ENCODE measurements at regions not wholly inside any gene's neighbourhood (a gene's known extent, or its start where the extent isn't known, plus 50 kb on each side); places are given as distances from the start of the nearest gene placed in this dataset.
"Not testable (repeated sequence)": the region's sequence is repeated elsewhere in the genome, so short reads cannot be mapped to it uniquely, and the experiment has no call there.

DNA sequence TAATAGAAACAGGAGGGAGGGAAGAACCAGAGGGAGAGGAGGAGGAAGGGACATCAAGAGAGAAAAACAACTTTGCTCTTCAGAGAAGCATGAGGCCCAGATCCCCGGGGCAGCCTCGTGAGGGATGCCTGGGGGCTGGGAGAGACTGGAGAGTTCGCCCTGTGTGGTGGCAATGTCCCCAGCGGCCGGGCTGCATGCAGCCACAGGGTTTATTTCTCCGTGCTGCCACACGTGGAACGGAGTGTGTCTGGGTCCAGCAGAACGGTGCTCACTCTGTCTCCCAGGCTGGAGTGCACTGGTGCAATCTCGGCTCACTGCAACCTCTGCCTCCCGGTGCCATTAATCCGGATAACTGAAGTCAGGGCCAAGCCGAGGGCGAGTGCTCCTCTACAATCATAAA lies 257.7 kb downstream of the ACTR3B start:
- DNase-seq, result no peak

DNA sequence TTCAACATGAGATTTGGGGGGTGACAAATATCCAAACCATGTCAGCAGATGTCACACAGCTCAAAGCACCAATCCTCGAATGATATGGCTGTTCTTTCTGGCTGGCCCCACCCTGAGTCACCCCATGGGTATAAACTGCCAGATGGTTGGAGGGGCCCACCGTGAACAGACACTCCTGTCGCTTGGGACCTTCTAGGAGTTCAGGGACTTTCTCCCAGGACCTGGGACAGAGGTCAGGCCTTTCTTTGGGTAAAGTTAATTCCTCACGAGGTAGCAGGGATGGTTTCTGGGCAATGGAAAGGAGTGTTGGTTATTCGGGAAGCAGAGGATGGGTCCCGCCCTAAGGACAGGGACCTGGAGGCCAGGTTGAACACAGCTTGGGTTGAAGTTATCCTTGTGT lies 262.0 kb downstream of the ACTR3B start:
- DNase-seq, result no peak

DNA sequence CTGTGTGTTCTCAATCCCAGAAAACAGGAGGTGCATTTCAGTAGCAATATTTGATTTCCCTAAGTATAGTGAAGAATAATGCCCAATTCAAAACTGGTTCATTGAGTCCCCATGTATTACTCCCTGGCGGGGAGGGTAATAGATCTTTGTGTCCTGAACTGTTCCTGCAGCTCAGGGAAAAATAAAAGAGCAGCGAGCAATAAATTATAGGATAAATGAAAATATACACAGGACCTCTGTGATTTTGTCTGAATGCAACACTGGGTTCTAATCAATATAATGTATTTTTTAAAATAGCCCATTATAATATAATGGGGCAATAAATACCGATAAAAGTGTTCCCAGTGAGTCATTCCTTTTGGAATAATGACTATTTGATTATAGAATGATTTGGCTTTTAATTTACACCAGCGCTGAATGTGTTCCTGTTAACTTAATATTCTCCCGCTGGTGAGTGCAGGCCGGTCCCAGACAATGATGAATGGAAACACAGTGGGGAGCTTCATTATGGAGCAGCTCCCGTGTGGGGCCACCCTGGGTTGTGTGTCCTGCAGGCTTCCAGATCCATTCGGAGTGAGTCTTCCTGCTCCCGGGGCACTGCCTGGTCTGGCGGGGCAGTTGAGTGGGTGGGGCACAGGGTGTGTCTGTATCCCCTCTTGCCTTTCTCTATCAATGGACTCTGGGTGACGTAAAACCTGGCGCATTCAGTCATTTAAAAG lies 263.1 kb downstream of the ACTR3B start:
- no peak for DNase-seq

DNA sequence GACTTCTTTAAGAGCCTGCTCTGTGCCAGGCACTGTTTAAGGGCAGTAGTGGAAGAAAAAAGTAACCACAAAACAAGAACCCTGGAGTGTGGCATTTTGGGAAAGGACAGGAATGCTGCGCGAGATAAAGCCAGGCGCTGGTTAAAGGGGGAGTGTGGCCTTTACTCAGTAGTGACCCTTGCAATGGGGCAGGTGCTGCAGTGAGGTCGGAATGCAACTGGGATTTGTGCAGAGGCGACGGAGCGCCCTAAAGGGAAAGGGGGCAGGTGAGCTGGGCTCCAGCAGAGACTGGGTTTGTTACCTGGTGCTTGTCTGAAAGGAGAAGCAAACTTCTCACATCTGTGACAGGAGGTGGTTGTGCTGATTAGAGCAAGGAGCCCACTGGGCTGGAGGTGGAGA lies 263.6 kb downstream of the ACTR3B start:
- DNase-seq, result no peak

DNA sequence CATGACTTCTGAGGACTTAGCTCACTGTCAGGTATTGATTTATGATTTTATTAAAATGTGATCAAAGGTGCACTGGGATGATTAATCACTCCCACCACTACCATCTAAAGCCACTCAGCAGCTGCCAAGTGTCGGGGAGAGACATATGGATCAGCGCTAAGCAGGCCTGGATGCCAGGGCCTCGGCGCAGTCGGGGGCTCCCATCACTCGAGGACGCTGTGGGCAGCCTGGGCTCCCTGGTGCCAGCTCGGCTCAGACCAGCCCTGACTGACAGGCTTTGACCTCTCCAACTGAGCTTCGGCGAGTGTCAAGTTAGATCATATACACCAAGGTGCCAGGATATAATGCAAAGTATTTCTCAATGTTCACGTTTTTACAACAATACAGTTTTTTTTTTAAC lies 267.7 kb downstream of the ACTR3B start:
- DNase-seq, result no peak

DNA sequence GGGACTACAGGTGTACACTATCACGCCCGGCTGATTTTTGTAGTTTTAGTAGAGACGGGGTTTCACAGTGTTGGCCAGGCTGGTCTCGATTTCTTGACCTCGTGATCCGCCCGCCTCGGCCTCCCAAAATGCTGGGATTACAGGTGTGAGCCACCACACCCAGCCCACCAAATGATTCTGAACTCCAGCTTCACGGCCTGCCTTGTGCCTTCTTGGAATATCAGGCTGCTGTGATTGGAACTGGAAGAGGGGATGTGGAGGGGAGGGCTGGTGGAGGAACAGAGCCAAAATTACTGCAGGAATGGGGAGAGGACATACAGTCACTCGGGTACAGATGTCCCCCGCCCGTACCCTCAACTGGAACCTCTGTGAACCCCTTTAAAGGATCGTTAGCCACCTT lies 268.4 kb downstream of the ACTR3B start:
- no peak for DNase-seq

DNA sequence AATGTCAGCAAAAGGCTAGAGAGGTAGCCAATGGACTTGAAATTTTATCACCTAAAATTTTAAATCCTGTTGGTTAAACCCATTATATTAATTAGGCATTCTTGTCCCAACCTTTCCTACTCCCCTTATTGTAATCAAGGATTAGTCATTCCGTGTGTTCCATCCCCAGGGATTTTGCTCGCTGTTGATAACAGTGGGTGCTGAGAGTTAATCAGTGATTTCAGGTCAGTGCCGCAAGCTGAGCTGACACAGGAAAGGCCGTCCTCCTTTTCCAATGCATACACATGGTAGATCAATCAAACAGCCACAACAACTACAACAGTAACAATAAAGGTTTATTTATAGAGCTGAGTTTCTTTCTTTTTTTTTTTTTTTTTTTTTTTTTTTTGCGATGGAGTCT lies 271.4 kb downstream of the ACTR3B start:
- no peak for DNase-seq

DNA sequence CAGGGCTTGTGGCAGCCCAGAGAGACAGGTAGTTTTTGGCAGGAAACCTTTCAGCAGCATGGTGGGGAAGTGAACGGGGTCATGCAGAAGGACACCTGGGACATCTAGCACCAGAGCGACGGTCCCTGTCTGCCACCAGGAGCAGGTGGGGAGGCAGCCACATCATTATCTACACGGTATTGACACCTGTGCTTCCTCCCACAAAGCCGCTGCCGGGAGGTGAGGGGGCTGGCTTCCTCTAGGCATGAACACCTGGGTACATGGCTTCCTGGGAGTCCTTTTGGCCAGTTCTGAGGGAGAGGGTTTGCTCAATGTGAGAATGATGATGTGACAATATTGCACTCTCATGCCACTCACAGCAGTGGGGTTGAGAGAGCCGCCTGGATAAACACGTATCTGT lies 275.2 kb downstream of the ACTR3B start:
- DNase-seq, result no peak

DNA sequence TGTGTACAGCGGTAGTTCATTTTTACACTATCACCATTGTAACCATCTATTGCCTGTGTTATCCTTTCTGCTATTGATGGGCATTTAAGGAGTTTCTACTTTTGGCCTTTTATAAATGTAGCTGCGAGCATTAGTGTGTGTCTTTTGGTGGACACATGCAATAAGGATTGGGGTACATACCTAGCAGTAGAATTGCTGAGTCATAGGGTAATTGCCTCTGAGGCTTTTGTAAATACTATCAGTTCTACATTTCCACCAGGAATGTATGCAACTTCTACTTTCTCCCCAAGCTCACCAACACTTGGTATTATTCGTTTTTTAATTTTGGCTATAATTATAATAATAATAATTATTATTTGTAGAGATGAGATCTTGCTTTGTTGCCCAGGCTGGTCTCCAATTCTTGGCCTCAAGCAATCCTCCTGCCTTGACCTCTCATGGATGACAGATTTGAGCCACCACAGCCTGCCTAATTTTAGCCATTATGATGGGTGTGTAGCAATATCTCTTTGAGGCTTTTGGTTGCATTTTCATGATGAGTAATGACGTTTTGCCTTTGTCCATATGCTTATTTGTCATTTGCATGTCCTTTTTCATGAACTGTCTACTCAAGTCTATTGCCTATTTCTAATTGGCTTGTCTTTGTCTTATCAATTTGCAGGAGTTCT lies 277.0 kb downstream of the ACTR3B start:
- no peak for DNase-seq

DNA sequence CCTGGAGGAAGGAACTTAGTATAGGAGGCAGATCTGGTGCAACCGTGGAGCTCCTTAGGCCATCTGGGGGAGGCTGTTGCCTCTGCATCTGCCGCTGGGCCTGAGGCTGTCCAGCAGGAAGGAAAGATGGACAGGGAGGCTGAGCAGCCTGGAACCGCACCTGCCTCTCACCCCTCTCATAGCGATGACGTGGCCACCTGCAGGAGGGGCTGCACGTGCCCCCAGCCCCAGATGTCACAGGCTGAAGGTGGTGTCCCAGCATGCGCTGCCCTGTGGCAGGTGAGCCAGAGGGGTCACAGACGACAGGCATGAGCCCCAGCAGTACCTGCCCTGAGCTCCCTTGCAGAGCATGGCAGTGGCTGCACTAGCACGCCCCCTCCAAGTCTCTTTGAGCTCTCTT lies 283.9 kb downstream of the ACTR3B start:
- no peak for DNase-seq

DNA sequence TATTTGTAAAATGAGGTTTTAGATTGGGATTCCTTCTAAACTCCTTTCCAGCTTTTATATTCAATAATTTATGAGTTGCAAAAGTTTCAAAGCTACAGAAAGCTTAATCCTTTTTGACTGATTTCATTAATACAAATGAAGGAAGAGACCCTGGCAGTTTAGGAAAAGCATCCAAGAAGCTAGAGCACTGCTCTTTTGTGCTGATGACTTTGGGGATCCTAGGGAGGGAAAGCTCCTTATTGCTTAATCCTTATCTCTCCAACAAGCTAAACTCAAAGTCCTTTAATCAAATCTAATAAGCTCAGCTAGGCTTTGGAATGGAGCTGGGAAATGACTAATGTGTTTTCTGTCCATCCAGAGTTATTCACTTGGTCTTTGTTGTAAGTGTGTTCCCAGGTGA lies 285.4 kb downstream of the ACTR3B start:
- DNase-seq, result no peak

DNA sequence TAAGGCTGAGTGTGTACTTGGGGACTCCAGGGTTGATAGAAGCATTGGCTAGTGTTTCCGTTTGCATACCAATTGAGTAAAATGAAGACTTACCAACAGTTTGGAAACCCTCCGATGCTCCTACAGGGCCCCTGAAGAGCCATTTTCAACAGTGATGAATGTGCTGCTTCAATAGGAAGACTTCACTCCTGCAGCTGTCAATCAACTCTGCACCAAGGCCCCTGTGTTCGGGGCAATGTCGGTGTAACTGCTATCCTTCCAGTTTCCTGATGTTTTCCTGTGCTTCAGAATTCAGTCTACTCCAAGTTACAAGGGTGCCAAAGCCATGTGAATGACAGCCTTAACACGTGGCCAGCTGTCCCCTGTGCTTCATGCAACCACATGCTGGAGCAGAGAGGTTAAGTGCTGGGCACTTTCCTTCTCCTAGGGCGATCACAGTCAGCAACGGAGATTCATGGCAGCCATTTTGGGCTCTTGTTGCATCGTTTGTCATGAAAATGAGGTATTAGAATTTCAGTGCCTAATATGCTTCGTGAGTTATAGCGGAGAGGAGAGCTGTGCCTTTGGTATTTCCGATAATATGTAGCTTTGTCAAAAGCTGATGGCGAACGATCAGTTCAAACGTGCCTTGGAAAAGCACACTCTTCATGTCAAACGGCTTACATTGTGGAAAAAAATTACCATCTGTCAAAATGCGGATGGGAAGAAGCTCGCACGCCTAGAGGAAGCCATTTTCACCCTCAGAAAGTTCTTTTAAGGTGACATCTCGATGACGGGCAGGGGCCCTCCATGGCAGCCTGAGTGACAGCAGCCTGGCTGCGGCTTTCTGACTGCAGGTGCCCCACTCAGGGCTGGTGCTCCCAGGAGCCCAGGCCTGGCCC lies 287.8 kb downstream of the ACTR3B start:
- no peak for DNase-seq

DNA sequence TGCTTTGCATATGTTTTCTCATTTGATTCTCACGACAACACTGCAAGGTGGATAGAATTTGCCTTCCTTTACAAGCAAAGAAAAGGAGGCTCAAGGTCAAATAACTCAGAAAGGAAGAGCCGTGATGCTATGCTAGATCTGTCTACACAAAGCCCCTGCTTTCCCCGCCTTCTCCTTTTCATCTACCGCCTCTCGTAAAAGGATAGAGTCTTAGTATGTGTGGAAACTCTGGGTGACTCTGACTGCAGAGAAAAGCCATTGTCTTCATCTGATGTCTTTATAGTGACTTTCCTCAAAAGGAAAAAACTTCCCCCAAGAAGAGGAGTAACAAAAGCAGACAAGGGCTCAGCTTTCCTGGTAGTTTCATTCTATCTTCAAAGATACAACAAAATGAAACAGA lies 292.7 kb downstream of the ACTR3B start:
- DNase-seq, result no peak

DNA sequence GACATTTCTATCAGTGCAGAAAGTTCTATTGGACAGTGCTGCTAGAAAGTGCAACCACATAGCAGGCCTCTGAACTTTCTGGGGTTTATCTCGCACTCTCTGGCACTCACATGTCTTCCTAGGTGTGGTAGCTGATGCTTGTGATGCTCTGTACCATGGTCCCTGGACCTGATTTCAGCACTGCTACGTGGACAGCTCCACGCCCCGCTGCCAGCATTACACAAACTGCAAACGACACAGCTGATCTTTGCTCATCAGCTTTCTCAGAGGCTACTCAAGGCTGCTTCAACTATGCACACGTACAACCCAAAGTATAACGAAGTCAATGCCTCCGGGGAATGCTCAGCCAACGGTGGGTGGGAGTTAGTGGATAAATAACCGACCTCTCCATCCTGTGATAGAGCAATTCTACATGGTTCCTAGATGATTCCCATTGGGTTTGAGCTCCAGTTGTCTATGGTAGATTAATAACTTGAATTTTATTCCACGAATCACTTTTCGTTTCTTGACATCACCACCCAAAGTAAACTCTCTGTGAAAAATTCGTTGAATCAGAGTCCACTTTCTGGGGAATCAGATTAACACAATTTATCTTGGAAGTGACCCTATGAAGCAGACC lies 302.5 kb downstream of the ACTR3B start:
- DNase-seq, result no peak

DNA sequence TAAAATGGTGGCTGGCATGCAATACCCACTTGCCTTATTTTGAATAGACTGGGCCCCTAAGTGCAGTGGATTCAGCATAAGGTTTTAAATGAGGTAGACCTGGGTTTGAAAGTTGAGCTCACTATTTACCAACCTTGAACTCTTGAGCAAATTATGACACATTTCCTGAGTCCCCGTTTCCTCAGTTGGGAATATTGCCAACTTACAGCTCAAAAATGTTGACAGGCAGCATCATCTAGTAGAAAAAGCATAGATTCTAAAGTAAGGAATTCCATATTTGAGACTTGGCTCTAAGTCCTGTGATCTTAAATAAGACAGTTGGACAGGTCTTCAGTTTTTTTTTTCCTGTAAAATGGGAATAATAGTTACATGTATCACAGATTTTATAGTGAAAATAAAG lies 305.5 kb downstream of the ACTR3B start:
- no peak for DNase-seq

DNA sequence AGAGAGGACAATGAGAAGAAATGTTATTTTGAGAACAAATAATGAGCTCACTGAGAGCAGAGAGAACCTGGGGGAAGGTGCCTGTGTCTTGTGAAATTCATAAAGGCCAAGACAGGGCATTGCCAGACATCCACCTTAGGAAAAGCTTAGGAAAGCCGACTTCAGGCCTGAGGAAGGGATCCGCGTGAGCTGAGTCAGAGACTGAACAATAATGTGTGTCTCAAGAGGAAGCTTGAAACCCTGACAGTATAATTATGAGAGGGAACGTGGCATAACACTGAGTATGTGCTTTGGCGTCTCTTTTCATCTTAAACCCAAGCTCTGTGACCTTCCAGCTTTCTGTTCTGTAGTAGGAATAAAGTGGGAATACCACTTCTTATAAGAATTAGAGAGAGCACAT lies 307.2 kb downstream of the ACTR3B start:
- DNase-seq, result no peak

DNA sequence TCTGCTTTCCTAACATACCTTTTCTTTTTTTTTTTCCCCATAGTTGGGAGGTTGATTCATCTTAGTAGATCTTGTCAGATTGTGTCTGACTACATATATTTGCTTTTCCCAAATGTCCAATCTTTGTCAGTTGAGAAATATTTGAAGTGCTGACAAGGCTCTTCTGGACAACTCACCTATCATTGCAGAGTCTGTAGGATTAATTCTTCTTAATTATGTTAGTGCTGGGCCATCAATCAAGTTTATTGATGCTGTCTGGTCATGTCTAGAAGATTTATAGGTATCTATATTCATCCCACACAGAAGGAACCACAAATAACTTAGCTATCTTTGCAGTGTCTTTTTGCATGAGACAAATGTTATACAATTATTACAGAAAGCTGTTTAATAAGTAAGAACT lies 310.6 kb downstream of the ACTR3B start:
- DNase-seq, result no peak

DNA sequence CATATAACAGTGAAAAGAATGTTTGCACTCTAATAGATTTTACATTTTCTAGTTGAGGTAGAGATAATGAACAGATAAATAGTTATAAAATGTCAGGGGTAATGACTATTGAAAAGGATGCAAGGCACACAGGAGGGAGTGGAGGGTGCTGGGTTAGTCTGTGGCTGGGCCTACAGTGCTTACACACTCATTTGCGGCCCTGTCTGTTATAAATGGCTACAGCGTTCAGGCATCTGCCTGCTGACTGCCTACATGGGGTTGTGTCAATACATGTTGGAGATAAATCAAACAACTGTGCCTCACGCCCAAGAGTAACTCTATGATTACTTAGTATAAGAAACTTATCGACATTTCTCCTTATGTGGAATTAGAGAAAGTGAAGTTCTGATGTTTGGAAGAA lies 313.3 kb downstream of the ACTR3B start:
- DNase-seq, result no peak

DNA sequence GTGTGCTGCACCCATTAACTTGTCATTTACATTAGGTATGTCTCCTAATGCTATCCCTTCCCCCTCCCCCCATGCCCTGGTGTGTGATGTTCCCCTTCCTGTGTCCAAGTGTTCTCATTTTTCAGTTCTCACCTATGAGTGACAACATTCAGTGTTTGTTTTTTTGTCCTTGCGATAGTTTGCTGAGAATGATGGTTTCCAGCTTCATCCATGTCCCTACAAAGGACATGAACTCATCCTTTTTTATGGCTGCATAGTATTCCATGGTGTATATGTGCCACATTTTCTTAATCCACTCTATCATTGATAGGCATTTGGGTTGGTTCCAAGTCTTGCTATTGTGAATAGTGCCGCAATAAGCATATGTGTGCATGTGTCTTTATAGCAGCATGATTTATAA lies 316.7 kb downstream of the ACTR3B start:
- DNase-seq, result not testable (repeated sequence)

DNA sequence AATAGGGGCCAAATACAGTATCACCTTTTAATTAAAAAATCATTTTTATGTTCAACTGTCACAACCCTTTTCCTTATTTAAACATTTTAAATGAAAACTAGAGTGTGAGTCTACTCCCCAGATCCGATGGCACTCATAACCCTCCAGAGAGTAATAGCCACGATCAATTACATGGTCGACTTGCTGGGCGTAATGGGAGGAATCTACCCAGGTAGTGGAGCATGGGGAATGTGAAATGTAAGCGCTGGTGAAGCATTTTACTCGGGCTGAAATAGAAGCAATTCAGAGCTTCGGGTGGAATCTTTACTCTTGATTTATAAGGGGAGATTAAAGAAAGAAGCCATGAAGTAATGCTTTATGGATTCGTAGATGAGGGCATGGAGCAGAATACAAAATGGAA lies 321.9 kb downstream of the ACTR3B start:
- no peak for DNase-seq

DNA sequence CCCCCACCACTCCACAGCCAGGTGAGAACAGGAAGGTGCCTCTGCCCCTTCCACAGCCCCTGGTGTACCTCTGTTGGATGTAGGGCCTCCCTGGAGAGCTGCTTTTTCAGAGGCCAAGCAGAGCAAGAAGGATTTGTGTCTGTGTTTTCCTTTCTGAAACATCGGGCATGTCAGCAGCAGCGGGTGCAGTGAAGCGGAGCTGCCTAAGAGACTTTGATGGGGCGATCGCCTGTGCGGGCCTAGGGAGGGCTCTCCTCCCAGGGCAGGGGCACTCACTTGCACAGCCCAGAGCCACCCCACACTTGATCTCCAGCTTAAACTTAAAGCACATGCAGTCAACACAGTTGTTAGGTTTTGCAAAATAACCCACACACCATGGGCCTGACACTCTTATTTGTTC lies 324.7 kb downstream of the ACTR3B start:
- no peak for DNase-seq

DNA sequence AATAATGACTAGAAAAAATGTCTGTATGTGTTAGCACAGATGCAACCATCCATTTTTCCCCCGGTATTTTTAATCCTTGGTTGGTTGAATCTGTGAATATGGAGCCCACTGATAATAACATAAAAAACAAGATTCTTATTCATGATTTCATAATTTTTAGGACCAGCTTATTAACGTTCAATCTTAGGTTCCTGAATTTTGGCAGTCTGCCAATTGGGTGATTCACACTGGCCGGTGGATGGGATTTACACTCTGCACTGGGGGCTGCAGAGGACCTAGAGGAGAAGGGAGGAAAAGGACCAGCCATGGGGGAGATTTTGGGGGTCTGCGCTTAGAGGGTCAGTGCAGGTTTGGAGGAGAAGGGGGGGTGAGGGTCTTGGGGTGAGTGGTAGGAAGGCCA lies 327.9 kb downstream of the ACTR3B start:
- no peak for DNase-seq

DNA sequence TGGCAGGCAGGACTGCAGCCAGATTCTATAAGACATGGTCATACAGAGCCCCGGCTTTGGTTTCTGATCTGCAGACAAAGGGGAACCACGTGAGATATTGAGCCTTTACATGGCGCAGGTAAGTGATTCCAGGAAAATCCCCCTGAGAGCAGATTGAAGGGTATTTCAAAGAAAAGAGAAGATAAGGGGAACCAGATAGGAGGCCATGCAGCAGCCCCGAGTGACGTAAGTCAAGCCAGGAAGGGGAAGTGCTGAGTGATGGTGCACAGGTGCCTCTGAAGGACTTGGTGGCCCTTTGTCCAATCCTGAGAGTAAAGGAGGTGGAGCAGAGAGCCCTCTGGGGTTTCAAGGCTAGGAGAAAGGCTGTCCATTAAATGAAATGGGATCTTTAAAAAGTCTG lies 329.0 kb downstream of the ACTR3B start:
- DNase-seq, result no peak

DNA sequence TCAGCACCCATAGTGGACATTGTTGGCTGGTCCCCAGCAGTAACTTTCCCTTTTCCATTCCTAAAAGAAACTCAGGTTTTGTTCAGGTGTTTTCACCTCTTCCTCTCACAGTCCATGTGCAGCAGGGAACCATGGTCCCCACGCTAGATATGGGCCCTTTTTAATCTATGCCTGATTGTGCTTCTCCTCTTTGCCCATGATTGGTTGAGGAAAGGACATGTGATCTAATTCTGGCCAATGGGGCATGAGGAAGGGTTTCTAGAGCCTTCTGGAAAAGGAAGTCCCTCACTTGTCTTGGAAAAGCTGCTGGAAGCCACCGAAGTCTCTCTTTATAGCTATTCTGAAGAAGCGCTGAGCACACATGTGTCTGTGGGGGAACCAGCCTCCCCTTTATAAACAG lies 330.7 kb downstream of the ACTR3B start:
- no peak for DNase-seq

Data from NCI-H2029 (cell line).